ENCODE measurements at regions not wholly inside any gene's neighbourhood (a gene's known extent, or its start where the extent isn't known, plus 50 kb on each side); places are given as distances from the start of the nearest gene placed in this dataset.

DNA sequence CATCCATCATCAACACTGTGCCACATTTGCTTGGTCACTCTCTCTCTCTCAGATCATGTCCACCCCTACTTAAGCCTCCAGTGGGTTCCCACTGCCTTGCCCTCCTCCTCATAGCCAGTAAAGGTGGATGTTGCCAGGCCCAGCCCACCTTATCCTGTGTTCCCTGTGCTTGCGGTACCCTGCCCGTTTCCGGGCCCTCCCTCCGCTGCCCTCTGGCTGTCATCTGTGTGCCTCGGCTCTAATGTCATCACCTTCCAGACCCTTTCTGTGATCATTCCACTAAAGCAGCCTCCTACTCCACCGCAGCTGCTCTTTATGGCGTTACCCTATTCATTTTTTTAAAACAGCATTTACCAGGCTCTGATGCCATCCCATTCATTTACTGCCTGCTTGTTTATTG is 305.7 kb upstream of the SKOR2 start:
- no peaks in the 10 kb centered on the region for H3K4me1 Mint-ChIP-seq
- no peak for DNase-seq
- ChIA-PET CTCF (no interaction called here), POLR2A (no interaction called here)
- H3K27ac Mint-ChIP-seq, result no peak overlapping the region
- peaks cover 7 to 13% of the 10 kb centered on the region in 2 donors for H3K27me3 Mint-ChIP-seq
- H3K9me3 Mint-ChIP-seq, result peaks cover 0 to 6% (median 0%) of the 10 kb centered on the region in 5 donors
- Histone ChIP-seq H3K4me3 (ENCODE audit: low read length) (no peak overlapping the region), H3K27ac (ENCODE audit: low read depth, low read length) (no peak overlapping the region), H3K36me3 (ENCODE audit: insufficient read depth, low read length) (no peaks in the 10 kb centered on the region), H3K4me1 (ENCODE audit: insufficient read depth, low read length) (no peaks in the 10 kb centered on the region), H3K27me3 (ENCODE audit: insufficient read depth, low read length, poor library complexity, severe bottlenecking) (no peaks in the 10 kb centered on the region), H3K9me3 (ENCODE audit: low read length) (no peaks in the 10 kb centered on the region)
- no peaks in the 10 kb centered on the region for H3K36me3 Mint-ChIP-seq
- H3K4me3 Mint-ChIP-seq, result no peak overlapping the region

DNA sequence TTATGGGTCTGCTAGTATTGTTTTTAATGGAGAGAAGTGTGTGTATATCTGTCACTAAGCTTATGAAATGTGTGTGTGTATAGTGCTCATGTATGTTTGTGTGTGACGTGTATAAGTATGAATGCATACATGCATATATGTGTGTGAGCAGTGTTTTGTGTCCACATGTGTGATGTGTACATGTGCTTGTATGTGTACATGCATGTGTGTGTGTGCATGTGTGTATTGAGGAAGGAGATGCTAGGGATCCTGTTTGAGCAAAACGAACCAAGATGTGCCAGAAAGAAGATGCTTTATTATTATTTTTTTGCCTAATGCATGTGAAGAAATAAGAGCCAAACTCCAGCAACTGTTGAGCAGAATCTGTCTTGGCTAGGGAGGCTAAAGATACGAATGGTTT is 301.3 kb upstream of the SKOR2 start:
- Mint-ChIP-seq H3K27ac (no peak overlapping the region), H3K4me1 (no peaks in the 10 kb centered on the region), H3K4me3 (no peak overlapping the region), H3K36me3 (no peaks in the 10 kb centered on the region), H3K27me3 (peaks cover 0 to 4% of the 10 kb centered on the region in 2 donors), H3K9me3 (peaks cover 0 to 4% (median 0%) of the 10 kb centered on the region in 5 donors)
- Histone ChIP-seq H3K36me3 (ENCODE audit: insufficient read depth, low read length) (no peaks in the 10 kb centered on the region), H3K27ac (ENCODE audit: low read depth, low read length) (no peak overlapping the region), H3K9me3 (ENCODE audit: low read length) (no peaks in the 10 kb centered on the region), H3K4me1 (ENCODE audit: insufficient read depth, low read length) (no peaks in the 10 kb centered on the region), H3K4me3 (ENCODE audit: low read length) (no peak overlapping the region), H3K27me3 (ENCODE audit: insufficient read depth, low read length, poor library complexity, severe bottlenecking) (no peaks in the 10 kb centered on the region)
- ChIA-PET POLR2A (no interaction called here), CTCF (no interaction called here)
- no peak for DNase-seq

DNA sequence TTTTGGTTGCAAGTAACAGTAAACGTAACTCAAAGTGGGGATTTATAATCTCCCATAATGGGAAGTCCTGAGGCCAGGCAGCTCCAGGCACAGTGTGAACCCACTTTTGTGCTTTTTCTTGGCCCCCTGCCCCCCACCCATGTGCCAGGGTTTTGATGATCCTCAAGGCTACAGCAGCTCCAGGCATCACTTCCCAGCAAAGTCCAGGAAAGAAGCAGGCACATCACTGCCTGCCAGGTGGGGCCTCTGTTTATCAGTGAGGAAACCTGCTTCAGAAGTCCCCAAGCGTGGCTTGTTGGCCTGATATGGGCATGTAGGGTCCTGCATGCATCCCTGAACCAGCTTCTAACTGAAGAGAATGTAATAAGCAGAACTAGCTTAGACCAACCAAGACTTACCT is 299.2 kb upstream of the SKOR2 start:
- H3K4me3 ChIP-seq (ENCODE audit: low read length), result no peak overlapping the region
- Mint-ChIP-seq H3K9me3 (peaks cover 0 to 3% (median 0%) of the 10 kb centered on the region in 5 donors), H3K27me3 (peaks cover 6 to 7% of the 10 kb centered on the region in 2 donors), H3K4me3 (no peak overlapping the region), H3K36me3 (no peaks in the 10 kb centered on the region), H3K4me1 (no peaks in the 10 kb centered on the region), H3K27ac (no peak overlapping the region)
- no peaks in the 10 kb centered on the region for H3K27me3 ChIP-seq (ENCODE audit: insufficient read depth, low read length, poor library complexity, severe bottlenecking)
- H3K36me3 ChIP-seq (ENCODE audit: insufficient read depth, low read length), result no peaks in the 10 kb centered on the region
- H3K4me1 ChIP-seq (ENCODE audit: insufficient read depth, low read length), result no peaks in the 10 kb centered on the region
- ChIA-PET POLR2A (no interaction called here), CTCF (no interaction called here)
- no peak for DNase-seq
- H3K27ac ChIP-seq (ENCODE audit: low read depth, low read length), result no peak overlapping the region
- H3K9me3 ChIP-seq (ENCODE audit: low read length), result no peaks in the 10 kb centered on the region

DNA sequence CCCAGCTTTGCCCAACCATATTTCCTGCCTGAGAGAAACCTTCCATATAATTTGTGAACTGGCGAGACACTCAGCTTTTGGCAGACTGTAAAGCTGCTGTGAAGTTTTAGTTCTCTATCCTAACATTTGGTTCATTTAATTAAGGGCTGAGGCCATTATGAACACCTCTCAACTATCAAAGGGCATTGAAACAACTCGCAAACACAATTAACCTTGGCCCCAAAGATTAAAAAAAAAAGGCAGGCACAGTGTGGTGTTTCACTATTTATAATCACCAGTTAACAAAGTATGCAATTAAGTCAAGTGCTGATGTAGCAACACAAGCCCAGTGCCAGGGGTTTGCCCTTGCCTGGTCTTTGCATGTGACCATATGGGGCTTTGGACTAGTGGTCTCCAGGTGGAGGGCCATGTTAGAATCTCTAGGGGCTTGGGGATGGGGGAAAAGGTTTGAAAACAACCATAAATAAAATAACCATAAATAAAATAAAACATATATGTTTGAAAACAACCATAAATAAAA is 297.6 kb upstream of the SKOR2 start:
- Mint-ChIP-seq H3K36me3 (no peaks in the 10 kb centered on the region), H3K4me3 (no peak overlapping the region), H3K9me3 (peaks cover 0 to 5% (median 0%) of the 10 kb centered on the region in 5 donors), H3K27me3 (peaks cover 5 to 12% of the 10 kb centered on the region in 2 donors), H3K27ac (no peak overlapping the region), H3K4me1 (no peaks in the 10 kb centered on the region)
- no peak overlapping the region for H3K27ac ChIP-seq (ENCODE audit: low read depth, low read length)
- no peaks in the 10 kb centered on the region for H3K9me3 ChIP-seq (ENCODE audit: low read length)
- H3K36me3 ChIP-seq (ENCODE audit: insufficient read depth, low read length), result no peaks in the 10 kb centered on the region
- no peaks in the 10 kb centered on the region for H3K4me1 ChIP-seq (ENCODE audit: insufficient read depth, low read length)
- H3K4me3 ChIP-seq (ENCODE audit: low read length), result no peak overlapping the region
- no peaks in the 10 kb centered on the region for H3K27me3 ChIP-seq (ENCODE audit: insufficient read depth, low read length, poor library complexity, severe bottlenecking)
- CTCF ChIA-PET, result no interaction called here
- POLR2A ChIA-PET, result no interaction called here
- DNase-seq, result no peak

DNA sequence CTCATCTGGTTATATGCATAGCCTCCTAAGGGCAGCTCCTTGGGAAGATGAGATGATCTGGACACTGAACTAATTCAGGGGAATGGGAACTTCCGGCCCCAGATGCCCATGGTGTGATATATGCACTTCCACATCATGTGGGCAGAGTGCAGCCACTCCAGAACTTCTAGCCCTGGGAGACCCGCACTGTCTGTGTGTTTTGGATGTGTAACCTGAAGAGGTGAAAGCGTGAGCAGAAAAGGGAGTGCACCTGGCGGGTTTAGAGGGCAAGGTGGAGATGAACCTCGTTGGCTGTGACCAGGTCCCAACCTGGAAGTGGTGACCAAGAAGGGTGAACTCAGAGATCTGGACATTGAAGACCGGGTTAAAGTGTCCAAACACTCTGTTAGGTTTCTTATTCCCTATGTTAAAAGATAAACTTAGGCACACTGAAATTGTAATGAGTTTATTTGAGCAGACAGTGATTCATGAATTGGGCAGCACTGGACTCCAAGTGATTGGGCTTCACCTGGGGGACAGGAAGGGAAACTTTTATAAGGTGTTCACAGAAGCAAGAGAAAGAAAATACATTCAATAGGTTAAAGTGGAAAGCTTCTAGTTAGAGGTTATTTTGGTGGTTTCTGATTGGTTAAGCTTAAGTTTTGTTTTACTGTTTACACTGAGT is 296.2 kb upstream of the SKOR2 start:
- Histone ChIP-seq H3K27me3 (ENCODE audit: insufficient read depth, low read length, poor library complexity, severe bottlenecking) (no peaks in the 10 kb centered on the region), H3K4me3 (ENCODE audit: low read length) (no peak overlapping the region), H3K4me1 (ENCODE audit: insufficient read depth, low read length) (no peaks in the 10 kb centered on the region), H3K36me3 (ENCODE audit: insufficient read depth, low read length) (no peaks in the 10 kb centered on the region), H3K27ac (ENCODE audit: low read depth, low read length) (no peak overlapping the region), H3K9me3 (ENCODE audit: low read length) (no peaks in the 10 kb centered on the region)
- H3K4me1 Mint-ChIP-seq, result no peaks in the 10 kb centered on the region
- DNase-seq, result no peak
- ChIA-PET CTCF (no interaction called here), POLR2A (no interaction called here)
- H3K27me3 Mint-ChIP-seq, result peaks cover 5 to 17% of the 10 kb centered on the region in 2 donors
- no peaks in the 10 kb centered on the region for H3K36me3 Mint-ChIP-seq
- H3K4me3 Mint-ChIP-seq, result no peak overlapping the region
- no peak overlapping the region for H3K27ac Mint-ChIP-seq
- H3K9me3 Mint-ChIP-seq, result peaks cover 0 to 9% (median 0%) of the 10 kb centered on the region in 5 donors

DNA sequence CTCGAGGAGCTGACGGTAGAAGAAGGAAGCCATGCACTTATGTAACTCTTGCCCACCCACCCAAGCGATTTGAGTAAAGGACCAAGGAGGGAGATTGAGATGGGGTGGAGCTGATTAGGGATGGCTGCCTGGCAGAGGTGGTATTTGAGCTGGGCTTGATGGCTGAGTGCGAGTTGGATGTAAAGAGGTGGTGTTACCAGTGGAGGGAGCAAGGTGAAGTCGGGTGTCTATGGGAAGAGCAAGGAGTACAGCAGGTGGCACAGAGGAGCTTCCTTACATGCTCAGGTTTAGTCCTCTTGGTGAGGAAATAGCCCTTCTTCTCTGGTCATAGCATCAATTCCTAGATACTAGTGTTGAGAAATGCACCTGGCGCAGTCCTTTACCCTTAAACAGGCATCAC is 294.2 kb upstream of the SKOR2 start:
- peaks cover 0 to 9% (median 0%) of the 10 kb centered on the region in 5 donors for H3K9me3 Mint-ChIP-seq
- ChIA-PET POLR2A (no interaction called here), CTCF (no interaction called here)
- no peaks in the 10 kb centered on the region for H3K36me3 Mint-ChIP-seq
- Histone ChIP-seq H3K4me3 (ENCODE audit: low read length) (no peak overlapping the region), H3K27me3 (ENCODE audit: insufficient read depth, low read length, poor library complexity, severe bottlenecking) (no peaks in the 10 kb centered on the region), H3K4me1 (ENCODE audit: insufficient read depth, low read length) (no peaks in the 10 kb centered on the region), H3K9me3 (ENCODE audit: low read length) (no peaks in the 10 kb centered on the region), H3K36me3 (ENCODE audit: insufficient read depth, low read length) (no peaks in the 10 kb centered on the region), H3K27ac (ENCODE audit: low read depth, low read length) (no peak overlapping the region)
- H3K4me1 Mint-ChIP-seq, result no peaks in the 10 kb centered on the region
- no peak overlapping the region for H3K4me3 Mint-ChIP-seq
- no peak for DNase-seq
- peaks cover 10 to 25% of the 10 kb centered on the region in 2 donors for H3K27me3 Mint-ChIP-seq
- peak overlapping the region in 1 of 8 donors; percentile 41 for H3K27ac Mint-ChIP-seq

DNA sequence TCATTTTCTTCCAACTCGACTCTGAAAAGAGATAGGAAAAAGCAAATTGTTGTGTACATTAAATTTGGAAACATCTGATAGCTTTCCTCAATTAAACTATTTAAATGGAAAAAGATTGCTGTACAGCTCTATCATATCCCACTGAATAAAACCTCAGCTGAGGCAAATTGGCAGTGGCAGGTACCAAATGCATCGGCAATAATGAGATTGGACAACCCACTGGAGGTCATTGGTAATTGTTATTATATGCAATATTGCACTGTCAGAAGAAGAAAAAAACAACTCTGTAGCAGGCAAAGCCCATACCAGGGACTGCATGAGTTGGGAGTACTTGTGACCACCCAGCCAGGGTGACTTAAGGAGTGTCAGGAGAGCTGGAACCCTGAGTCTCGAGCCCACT is 291.6 kb upstream of the SKOR2 start:
- Histone ChIP-seq H3K4me3 (ENCODE audit: low read length) (no peak overlapping the region), H3K4me1 (ENCODE audit: insufficient read depth, low read length) (no peaks in the 10 kb centered on the region), H3K36me3 (ENCODE audit: insufficient read depth, low read length) (no peaks in the 10 kb centered on the region), H3K27me3 (ENCODE audit: insufficient read depth, low read length, poor library complexity, severe bottlenecking) (no peaks in the 10 kb centered on the region), H3K27ac (ENCODE audit: low read depth, low read length) (no peak overlapping the region), H3K9me3 (ENCODE audit: low read length) (no peaks in the 10 kb centered on the region)
- Mint-ChIP-seq H3K36me3 (no peaks in the 10 kb centered on the region), H3K27me3 (peaks cover 10 to 25% of the 10 kb centered on the region in 2 donors), H3K4me3 (no peak overlapping the region), H3K9me3 (peaks cover 0 to 9% (median 0%) of the 10 kb centered on the region in 5 donors), H3K27ac (no peak overlapping the region), H3K4me1 (no peaks in the 10 kb centered on the region)
- no peak for DNase-seq
- ChIA-PET CTCF (no interaction called here), POLR2A (no interaction called here)

DNA sequence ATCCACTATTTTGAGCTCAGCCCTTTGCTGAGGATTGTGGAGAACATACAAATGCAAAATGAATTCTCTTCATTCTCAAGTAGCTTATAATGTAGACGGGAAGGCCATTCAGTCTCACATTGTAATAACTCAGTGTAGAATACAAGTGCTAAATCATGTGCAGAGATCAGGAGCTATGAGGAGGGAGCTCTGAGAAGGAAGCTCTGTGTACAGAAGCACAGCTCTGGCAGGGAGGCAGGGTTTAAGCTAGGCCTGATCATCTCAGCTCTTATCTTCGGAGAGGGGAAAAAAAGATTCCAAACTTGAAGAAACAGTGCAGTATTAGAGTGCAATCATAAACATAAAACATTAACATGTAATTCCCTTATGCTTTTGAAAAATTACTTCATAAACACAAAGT is 291.1 kb upstream of the SKOR2 start:
- Mint-ChIP-seq H3K4me1 (no peaks in the 10 kb centered on the region), H3K36me3 (no peaks in the 10 kb centered on the region), H3K4me3 (no peak overlapping the region), H3K27me3 (peaks cover 10 to 25% of the 10 kb centered on the region in 2 donors), H3K27ac (no peak overlapping the region), H3K9me3 (peaks cover 0 to 9% (median 0%) of the 10 kb centered on the region in 5 donors)
- POLR2A ChIA-PET, result no interaction called here
- Histone ChIP-seq H3K27me3 (ENCODE audit: insufficient read depth, low read length, poor library complexity, severe bottlenecking) (no peaks in the 10 kb centered on the region), H3K27ac (ENCODE audit: low read depth, low read length) (no peak overlapping the region), H3K36me3 (ENCODE audit: insufficient read depth, low read length) (no peaks in the 10 kb centered on the region), H3K4me3 (ENCODE audit: low read length) (no peak overlapping the region), H3K4me1 (ENCODE audit: insufficient read depth, low read length) (no peaks in the 10 kb centered on the region), H3K9me3 (ENCODE audit: low read length) (no peaks in the 10 kb centered on the region)
- no peak for DNase-seq
- CTCF ChIA-PET, result no interaction called here

Measured in CD8-positive, alpha-beta memory T cell (primary cell).